ENCODE measurements at regions not wholly inside any gene's neighbourhood (a gene's known extent, or its start where the extent isn't known, plus 50 kb on each side); places are given as distances from the start of the nearest gene placed in this dataset.

DNA sequence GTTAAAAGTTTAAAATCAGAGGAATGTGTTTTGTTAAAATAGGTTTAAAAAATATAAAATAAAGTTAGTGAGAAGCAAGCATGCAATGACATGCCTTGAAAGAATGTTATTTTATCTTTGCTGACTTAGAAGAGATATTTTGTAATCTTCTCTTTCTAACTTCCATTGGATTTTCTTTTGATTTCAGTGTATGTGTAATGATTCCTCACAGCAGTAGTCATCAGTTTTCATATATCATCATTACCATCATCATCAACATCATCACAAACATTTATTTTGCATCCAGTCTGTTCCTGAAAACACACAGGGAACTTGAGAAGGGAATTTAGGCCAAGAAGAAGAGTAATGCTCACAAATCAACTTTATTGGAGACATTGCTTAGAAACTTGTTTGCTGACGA, 699.6 kb downstream of the TAF11L14 start:
- Mint-ChIP-seq H3K9me3 (no peaks in the 10 kb centered on the region; the same call in 1 of the 2 replicates), H3K27me3 (ENCODE audit: insufficient read depth) (no peaks in the 10 kb centered on the region; the same call in 1 of the 2 replicates), H3K36me3 (ENCODE audit: low read depth) (no peaks in the 10 kb centered on the region), H3K27ac (no peak overlapping the region), H3K4me1 (ENCODE audit: low read depth) (no peaks in the 10 kb centered on the region), H3K4me3 (no peak overlapping the region)
- DNase-seq: no peak
- TF ChIP-seq, protein P1, sequence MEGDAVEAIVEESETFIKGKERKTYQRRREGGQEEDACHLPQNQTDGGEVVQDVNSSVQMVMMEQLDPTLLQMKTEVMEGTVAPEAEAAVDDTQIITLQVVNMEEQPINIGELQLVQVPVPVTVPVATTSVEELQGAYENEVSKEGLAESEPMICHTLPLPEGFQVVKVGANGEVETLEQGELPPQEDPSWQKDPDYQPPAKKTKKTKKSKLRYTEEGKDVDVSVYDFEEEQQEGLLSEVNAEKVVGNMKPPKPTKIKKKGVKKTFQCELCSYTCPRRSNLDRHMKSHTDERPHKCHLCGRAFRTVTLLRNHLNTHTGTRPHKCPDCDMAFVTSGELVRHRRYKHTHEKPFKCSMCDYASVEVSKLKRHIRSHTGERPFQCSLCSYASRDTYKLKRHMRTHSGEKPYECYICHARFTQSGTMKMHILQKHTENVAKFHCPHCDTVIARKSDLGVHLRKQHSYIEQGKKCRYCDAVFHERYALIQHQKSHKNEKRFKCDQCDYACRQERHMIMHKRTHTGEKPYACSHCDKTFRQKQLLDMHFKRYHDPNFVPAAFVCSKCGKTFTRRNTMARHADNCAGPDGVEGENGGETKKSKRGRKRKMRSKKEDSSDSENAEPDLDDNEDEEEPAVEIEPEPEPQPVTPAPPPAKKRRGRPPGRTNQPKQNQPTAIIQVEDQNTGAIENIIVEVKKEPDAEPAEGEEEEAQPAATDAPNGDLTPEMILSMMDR (IDR thresholded peaks at IDR 0.05): no peak

DNA sequence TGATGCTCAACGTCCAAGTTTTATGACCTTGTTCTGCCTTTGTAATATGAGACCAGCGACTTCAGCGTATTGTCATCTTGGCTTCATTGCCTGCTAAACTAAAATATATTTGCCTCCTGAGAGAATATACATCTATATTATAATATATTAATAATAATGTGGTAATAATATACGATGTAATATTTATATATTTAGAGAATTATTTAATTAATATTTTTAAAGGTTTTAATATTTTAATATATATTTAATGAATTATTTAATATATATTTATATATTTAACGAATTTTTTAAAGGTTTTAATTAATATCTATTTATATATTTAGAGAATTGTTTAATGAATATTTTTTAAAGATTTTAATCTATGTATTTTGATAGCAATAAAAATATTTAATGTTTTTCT, 700.7 kb downstream of the TAF11L14 start:
- Mint-ChIP-seq H3K27me3 (ENCODE audit: insufficient read depth) (no peaks in the 10 kb centered on the region), H3K27ac (no peak overlapping the region), H3K36me3 (ENCODE audit: low read depth) (no peaks in the 10 kb centered on the region), H3K9me3 (no peaks in the 10 kb centered on the region; the same call in 1 of the 2 replicates), H3K4me1 (ENCODE audit: low read depth) (no peaks in the 10 kb centered on the region), H3K4me3 (no peak overlapping the region)
- TF ChIP-seq, protein P1 (IDR thresholded peaks at IDR 0.05): no peak
- no peak for DNase-seq

DNA sequence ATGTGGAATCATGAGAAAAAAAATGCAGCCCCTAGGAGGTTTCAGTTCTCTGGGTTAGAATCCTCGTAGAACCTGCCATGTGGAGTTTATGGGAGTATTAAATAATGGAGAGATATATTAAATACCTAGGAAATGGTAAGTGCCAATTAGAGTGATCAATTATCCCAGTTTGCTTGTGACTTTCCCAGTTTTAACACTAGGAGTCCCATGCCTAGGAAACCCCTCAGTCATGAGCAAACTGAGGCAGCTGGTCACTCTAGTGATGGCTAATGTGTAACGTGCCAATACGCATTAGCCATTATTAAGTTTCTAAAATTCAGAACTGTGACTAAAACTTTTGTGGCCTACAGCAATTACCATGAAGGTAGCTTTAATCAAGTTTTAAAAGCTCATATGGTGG, 720.6 kb downstream of the TAF11L14 start:
- peaks cover 17% of the 10 kb centered on the region for H3K9me3 Mint-ChIP-seq
- H3K4me1 Mint-ChIP-seq (ENCODE audit: low read depth): no peaks in the 10 kb centered on the region
- DNase-seq: no peak
- no peak overlapping the region for H3K27ac Mint-ChIP-seq
- H3K27me3 Mint-ChIP-seq (ENCODE audit: insufficient read depth): peaks cover 2% of the 10 kb centered on the region; the same call in 1 of the 2 replicates
- TF ChIP-seq, protein P1 (IDR thresholded peaks at IDR 0.05): no peak
- no peak overlapping the region for H3K4me3 Mint-ChIP-seq
- no peaks in the 10 kb centered on the region for H3K36me3 Mint-ChIP-seq (ENCODE audit: low read depth)

DNA sequence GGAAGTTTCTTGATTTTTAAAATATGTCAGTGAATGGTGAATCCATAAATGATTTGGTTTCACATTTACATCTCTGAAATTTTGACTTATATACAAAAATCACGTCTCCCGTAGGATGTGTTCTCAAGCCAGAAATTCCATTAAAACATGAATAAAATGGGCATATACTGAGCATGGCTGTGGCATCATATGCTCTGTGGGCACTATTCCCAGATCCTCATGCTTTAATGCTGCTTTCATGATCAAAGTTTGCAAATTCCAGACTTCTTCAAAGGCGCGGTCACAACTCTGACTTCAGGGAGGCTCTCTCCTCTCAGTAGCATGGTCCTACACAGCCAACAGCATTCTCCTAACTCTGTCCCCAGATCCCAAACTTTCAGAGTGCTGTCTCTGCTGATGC, 723.2 kb downstream of the TAF11L14 start:
- no peaks in the 10 kb centered on the region for H3K4me1 Mint-ChIP-seq (ENCODE audit: low read depth)
- H3K9me3 Mint-ChIP-seq: peaks cover 10% of the 10 kb centered on the region
- H3K4me3 Mint-ChIP-seq: no peak overlapping the region
- TF ChIP-seq, protein P1 (IDR thresholded peaks at IDR 0.05): no peak
- H3K27ac Mint-ChIP-seq: no peak overlapping the region
- DNase-seq: no peak
- peaks cover 2% of the 10 kb centered on the region; the same call in 1 of the 2 replicates for H3K27me3 Mint-ChIP-seq (ENCODE audit: insufficient read depth)
- H3K36me3 Mint-ChIP-seq (ENCODE audit: low read depth): no peaks in the 10 kb centered on the region

DNA sequence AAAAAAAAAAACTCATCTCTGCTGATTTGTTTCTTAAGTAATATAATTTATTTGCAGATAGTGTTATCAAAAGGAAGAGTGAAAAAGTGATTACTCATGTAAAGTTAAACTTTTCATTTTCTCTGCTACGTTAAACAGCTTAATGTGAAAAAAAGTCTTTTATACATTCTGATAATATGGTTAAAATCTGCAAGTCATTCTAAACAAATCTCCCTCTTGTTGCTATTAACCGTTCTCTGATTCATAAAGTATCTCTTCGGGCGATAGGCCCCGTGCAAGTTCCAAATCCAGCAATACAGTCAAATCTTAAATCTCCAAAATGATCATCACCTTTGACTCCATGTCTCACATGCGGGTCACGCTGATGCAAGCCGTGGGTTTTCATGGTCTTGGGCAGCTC, 732.0 kb downstream of the TAF11L14 start:
- no peaks in the 10 kb centered on the region for H3K4me1 Mint-ChIP-seq (ENCODE audit: low read depth)
- no peak overlapping the region for H3K27ac Mint-ChIP-seq
- no peak overlapping the region for H3K4me3 Mint-ChIP-seq

More for the DNA sequence above, 732.0 kb downstream of the TAF11L14 start:
- Mint-ChIP-seq H3K27me3 (ENCODE audit: insufficient read depth) (no peaks in the 10 kb centered on the region), H3K9me3 (peaks cover 24% of the 10 kb centered on the region), H3K36me3 (ENCODE audit: low read depth) (no peaks in the 10 kb centered on the region; the same call in 1 of the 2 replicates)
- no peak for DNase-seq
- TF ChIP-seq, protein P1 (IDR thresholded peaks at IDR 0.05): no peak
